ENCODE measurements at regions not wholly inside any gene's neighbourhood (a gene's known extent, or its start where the extent isn't known, plus 50 kb on each side); places are given as distances from the start of the nearest gene placed in this dataset.
"Not testable (repeated sequence)": the region's sequence is repeated elsewhere in the genome, so short reads cannot be mapped to it uniquely, and the experiment has no call there.

- H3K27me3 Mint-ChIP-seq; DNase-seq; H3K36me3 Mint-ChIP-seq (ENCODE audit: low read depth); H3K27ac Mint-ChIP-seq; H3K4me3 Mint-ChIP-seq; ATAC-seq; H3K4me1 Mint-ChIP-seq; H3K9me3 Mint-ChIP-seq (ENCODE audit: low read depth); POLR2A ChIA-PET; intact Hi-C loops (cut with DNase I, micrococcal nuclease): not testable (repeated sequence)
- CTCF ChIA-PET, result interaction anchor here (0.7 kb wide), 1 partner anchor 157 kb away, joined by 3 read pairs; no protein-coding TSS in a partner anchor
These were observed 53.9 kb downstream of the CDRT15L2 start for GRCh38 chr17:20633268-20634059.

- H3K36me3 Mint-ChIP-seq (ENCODE audit: low read depth); H3K4me1 Mint-ChIP-seq; DNase-seq; H3K9me3 Mint-ChIP-seq (ENCODE audit: low read depth); ATAC-seq; H3K4me3 Mint-ChIP-seq; H3K27ac Mint-ChIP-seq; H3K27me3 Mint-ChIP-seq; CTCF ChIA-PET; POLR2A ChIA-PET; intact Hi-C loops (cut with DNase I, micrococcal nuclease): not testable (repeated sequence)
These were observed 60.6 kb downstream of the CDRT15L2 start for GRCh38 chr17:20640147-20640546.

DNA sequence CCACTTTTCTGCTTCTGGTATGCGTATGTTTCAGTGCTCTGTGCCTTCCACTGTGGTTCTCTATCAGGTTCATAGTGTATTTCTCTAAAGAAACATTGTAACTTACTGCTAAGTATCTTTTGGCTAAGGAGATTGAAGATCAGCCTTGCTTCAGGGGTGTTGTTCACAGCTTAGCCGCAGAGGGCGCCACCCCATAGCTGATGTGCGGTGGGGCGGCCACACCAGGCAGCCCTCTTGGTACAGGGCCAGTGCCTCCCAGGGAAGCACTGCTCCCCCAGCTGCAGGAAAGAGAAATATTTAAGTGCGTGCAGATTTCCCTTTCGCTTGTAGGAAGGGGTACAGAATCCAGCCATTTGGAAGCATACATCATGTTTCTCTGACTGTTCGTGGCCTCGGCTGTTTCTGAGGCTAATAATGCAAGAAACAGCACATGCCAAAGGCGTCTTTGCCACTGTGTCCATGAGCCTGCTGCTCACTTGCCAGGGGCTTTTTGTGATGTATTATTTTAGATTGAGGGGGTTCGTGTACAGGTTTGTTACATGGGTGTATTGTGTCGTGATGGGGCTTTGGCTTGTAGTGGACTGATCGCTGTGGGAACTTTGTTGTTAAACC is 67.2 kb downstream of the CDRT15L2 start:
- peak; percentile 54 for DNase-seq
- POLR2A ChIA-PET; H3K27ac Mint-ChIP-seq; H3K36me3 Mint-ChIP-seq (ENCODE audit: low read depth); intact Hi-C loops (cut with DNase I, micrococcal nuclease); H3K4me3 Mint-ChIP-seq; CTCF ChIA-PET; H3K9me3 Mint-ChIP-seq (ENCODE audit: low read depth); H3K27me3 Mint-ChIP-seq: not testable (repeated sequence)
- peaks cover 10% of the 10 kb centered on the region for H3K4me1 Mint-ChIP-seq
- ATAC-seq, result peak; percentile 59

- intact Hi-C loops (cut with DNase I, micrococcal nuclease); H3K4me3 Mint-ChIP-seq; H3K36me3 Mint-ChIP-seq (ENCODE audit: low read depth); DNase-seq; POLR2A ChIA-PET; H3K27ac Mint-ChIP-seq; CTCF ChIA-PET; H3K9me3 Mint-ChIP-seq (ENCODE audit: low read depth); H3K27me3 Mint-ChIP-seq: not testable (repeated sequence)
- ATAC-seq, result peak; percentile 62
- peaks cover 14% of the 10 kb centered on the region for H3K4me1 Mint-ChIP-seq
These were observed 69.7 kb downstream of the CDRT15L2 start for GRCh38 chr17:20649097-20649767.

GRCh38 chr17:20651022-20651421 is 71.5 kb downstream of the CDRT15L2 start:
- POLR2A ChIA-PET; CTCF ChIA-PET; intact Hi-C loops (cut with DNase I, micrococcal nuclease); H3K36me3 Mint-ChIP-seq (ENCODE audit: low read depth); H3K4me3 Mint-ChIP-seq; H3K9me3 Mint-ChIP-seq (ENCODE audit: low read depth); H3K27me3 Mint-ChIP-seq; H3K27ac Mint-ChIP-seq: not testable (repeated sequence)
- peak; percentile 40 for ATAC-seq
- peaks cover 14% of the 10 kb centered on the region for H3K4me1 Mint-ChIP-seq
- peak; percentile 16 for DNase-seq

- H3K36me3 Mint-ChIP-seq (ENCODE audit: low read depth); intact Hi-C loops (cut with DNase I, micrococcal nuclease); H3K4me3 Mint-ChIP-seq; H3K27me3 Mint-ChIP-seq; H3K9me3 Mint-ChIP-seq (ENCODE audit: low read depth); CTCF ChIA-PET; POLR2A ChIA-PET; H3K27ac Mint-ChIP-seq: not testable (repeated sequence)
- ATAC-seq (peak; percentile 54), DNase-seq (peak; percentile 7)
- H3K4me1 Mint-ChIP-seq, result peaks cover 14% of the 10 kb centered on the region
These were observed 72.2 kb downstream of the CDRT15L2 start for GRCh38 chr17:20651736-20652135.

DNA sequence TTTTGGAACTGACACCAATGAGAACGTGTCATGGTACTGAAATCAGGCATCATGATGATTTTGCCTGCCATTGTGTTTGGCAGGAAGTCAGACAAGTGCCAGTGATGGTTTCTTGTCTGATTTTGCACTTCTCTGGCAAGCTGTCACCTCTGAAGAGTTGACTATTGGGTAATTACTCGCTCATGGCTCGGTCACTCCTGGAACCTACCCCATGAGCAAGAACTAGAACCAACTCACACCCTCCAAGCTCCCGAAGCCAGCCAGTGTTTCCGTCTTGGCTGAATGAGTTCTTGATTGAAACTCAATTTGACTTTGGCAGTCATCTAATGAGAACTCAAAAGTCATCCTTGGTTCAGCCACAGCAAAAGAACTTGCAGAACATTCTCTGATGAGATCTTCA is 73.9 kb downstream of the CDRT15L2 start:
- intact Hi-C loops (cut with DNase I, micrococcal nuclease); H3K36me3 Mint-ChIP-seq (ENCODE audit: low read depth); H3K27ac Mint-ChIP-seq; POLR2A ChIA-PET; H3K4me3 Mint-ChIP-seq; H3K27me3 Mint-ChIP-seq; H3K9me3 Mint-ChIP-seq (ENCODE audit: low read depth); CTCF ChIA-PET: not testable (repeated sequence)
- H3K4me1 Mint-ChIP-seq, result peaks cover 14% of the 10 kb centered on the region
- DNase-seq (peak; percentile 6), ATAC-seq (peak; percentile 11)

GRCh38 chr17:20654114-20654513 is 74.6 kb downstream of the CDRT15L2 start:
- CTCF ChIA-PET; intact Hi-C loops (cut with DNase I, micrococcal nuclease); POLR2A ChIA-PET; H3K4me3 Mint-ChIP-seq; H3K27ac Mint-ChIP-seq; ATAC-seq; H3K36me3 Mint-ChIP-seq (ENCODE audit: low read depth); DNase-seq; H3K9me3 Mint-ChIP-seq (ENCODE audit: low read depth); H3K27me3 Mint-ChIP-seq: not testable (repeated sequence)
- H3K4me1 Mint-ChIP-seq, result peaks cover 12% of the 10 kb centered on the region

DNA sequence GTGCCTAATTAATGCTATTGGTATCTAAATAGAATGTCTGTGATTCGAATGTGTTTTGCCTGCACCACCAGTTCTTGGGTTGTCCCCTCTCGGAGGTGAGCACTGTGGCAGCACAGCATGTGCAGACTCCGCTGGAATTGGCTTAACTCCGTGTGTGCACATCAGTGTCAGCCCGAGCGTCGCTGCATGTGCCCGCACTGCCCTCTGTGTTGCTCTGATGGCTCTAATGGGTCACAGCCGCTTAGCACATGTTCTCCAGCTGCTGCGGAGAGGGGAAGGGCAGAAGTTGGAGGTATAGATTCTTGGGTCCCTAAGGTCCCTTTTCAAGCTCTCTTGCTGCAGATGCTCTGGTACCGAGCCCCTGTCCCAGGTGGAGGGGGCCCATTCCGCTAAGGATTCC is 75.1 kb downstream of the CDRT15L2 start:
- CTCF ChIA-PET; ATAC-seq; intact Hi-C loops (cut with DNase I, micrococcal nuclease); H3K36me3 Mint-ChIP-seq (ENCODE audit: low read depth); H3K27ac Mint-ChIP-seq; H3K27me3 Mint-ChIP-seq; H3K4me3 Mint-ChIP-seq; H3K9me3 Mint-ChIP-seq (ENCODE audit: low read depth); H3K4me1 Mint-ChIP-seq; DNase-seq; POLR2A ChIA-PET: not testable (repeated sequence)

- POLR2A ChIA-PET; H3K27ac Mint-ChIP-seq; H3K9me3 Mint-ChIP-seq (ENCODE audit: low read depth); intact Hi-C loops (cut with DNase I, micrococcal nuclease); CTCF ChIA-PET; H3K27me3 Mint-ChIP-seq; H3K36me3 Mint-ChIP-seq (ENCODE audit: low read depth); H3K4me3 Mint-ChIP-seq; DNase-seq; H3K4me1 Mint-ChIP-seq: not testable (repeated sequence)
- peak; percentile 49 for ATAC-seq
These were observed 85.8 kb downstream of the CDRT15L2 start for GRCh38 chr17:20665103-20665955.

GRCh38 chr17:20666689-20667088 is 87.2 kb downstream of the CDRT15L2 start:
- CTCF ChIA-PET; H3K9me3 Mint-ChIP-seq (ENCODE audit: low read depth); POLR2A ChIA-PET; H3K27me3 Mint-ChIP-seq; H3K4me1 Mint-ChIP-seq; H3K27ac Mint-ChIP-seq; H3K36me3 Mint-ChIP-seq (ENCODE audit: low read depth); H3K4me3 Mint-ChIP-seq; intact Hi-C loops (cut with DNase I, micrococcal nuclease): not testable (repeated sequence)
- peak; percentile 70 for ATAC-seq
- DNase-seq, result peak; percentile 47

All from activated CD4-positive, alpha-beta T cell treated with anti-CD3 and anti-CD28 coated beads for 36 hours (primary cell).